GM21423 (cell line): ENCODE measurements at regions not wholly inside any gene's neighbourhood (a gene's known extent, or its start where the extent isn't known, plus 50 kb on each side); places are given as distances from the start of the nearest gene placed in this dataset.
"Not testable (repeated sequence)": the region's sequence is repeated elsewhere in the genome, so short reads cannot be mapped to it uniquely, and the experiment has no call there.

ENCODE experiments used
- ATAC-seq: cut with Tn5 transposase; IDR thresholded peaks from one replicate; pipeline ENCODE4 v1.9.1; 2021; ENCODE audit warnings: mild to moderate bottlenecking, moderate library complexity; ENCODE audit not compliant: unreplicated experiment

DNA sequence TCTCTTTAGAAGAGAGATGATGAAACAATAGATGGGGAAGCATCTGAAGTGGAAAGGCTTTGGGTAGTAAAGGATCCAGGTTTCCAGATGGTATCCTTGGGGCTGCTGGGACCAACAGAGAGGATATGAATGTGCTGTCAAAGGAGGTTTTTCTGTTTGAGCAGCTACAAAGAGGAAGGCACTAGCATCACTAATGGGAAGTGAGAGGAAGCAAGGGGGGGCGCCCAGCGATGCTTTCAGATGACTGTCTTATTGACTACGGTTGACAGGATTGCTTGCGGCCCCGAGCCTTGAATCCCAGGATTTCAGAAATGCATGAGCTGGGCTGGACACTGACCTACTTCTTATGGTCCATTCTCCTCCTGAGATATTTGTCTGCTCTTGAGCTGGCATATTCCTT lies 103.8 kb upstream of the GALNT15 start:
- ATAC-seq, result no peak

DNA sequence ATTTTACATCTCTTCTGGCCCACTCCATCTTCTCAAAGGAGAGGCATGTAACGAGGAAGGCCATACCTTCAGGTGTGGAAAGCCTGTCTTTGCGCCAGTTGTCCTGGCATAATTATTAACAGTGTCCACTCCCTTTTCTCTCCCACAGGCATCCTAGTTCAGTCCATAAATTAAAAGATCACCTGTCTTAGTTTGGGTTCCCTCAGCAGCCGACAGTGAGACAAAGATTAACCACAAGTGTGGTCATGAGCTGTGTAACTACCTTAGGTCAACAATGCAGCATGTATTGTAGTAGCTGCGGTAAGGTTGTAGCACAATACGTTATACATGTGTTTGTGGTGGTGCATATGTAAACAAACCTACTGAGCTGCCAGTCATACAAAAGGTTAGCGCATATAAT lies 103.3 kb upstream of the GALNT15 start:
- no peak for ATAC-seq

DNA sequence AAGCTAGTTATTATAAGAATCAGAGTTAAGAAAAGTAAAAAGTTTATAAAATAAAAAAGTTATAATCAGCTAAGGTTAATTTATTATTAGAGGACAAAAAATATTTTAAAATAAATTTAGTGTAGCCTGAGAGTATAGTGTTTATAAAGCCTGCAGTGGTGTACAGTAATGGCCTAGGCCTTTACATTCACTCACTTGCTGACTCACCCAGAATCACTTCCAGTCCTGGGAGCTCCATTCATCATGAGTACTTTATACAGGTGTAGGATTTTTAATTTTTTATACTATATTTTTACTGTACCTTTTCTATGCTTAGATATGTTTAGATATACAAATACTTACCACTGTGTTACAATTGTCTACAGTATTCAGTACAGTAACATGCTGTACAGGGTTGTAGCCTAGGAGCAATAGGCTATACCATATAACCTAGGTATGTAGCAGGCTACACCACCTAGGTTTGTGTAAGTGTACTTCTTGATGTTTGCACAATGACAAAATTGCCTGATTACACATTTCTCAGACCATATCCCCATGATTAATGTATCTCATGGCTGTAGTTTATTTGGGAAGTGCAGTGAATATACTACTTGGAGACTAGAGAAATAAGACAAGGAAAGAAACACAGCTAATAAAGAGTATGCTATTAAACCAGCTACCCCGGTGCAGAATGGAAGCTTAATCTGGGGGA lies 101.9 kb upstream of the GALNT15 start:
- no peak for ATAC-seq

DNA sequence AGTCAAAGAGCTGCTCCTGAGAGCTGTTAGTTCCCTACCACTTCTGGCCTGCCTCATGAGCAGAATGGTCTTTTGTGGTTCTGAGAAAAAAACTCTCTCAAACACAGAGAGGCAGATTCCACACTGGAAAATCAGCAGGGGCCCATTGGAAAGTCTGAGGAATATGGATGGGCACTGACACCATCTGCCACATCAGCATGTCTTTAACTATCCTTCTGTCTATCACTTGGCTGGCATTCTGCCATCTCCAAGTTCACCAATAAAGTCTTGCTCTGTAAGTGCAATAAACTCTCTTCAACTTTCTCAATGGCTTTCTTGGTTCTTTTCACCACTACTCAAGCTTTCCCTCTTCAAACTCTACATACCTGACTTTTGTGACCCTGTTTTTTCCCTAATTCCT lies 101.3 kb upstream of the GALNT15 start:
- no peak for ATAC-seq

DNA sequence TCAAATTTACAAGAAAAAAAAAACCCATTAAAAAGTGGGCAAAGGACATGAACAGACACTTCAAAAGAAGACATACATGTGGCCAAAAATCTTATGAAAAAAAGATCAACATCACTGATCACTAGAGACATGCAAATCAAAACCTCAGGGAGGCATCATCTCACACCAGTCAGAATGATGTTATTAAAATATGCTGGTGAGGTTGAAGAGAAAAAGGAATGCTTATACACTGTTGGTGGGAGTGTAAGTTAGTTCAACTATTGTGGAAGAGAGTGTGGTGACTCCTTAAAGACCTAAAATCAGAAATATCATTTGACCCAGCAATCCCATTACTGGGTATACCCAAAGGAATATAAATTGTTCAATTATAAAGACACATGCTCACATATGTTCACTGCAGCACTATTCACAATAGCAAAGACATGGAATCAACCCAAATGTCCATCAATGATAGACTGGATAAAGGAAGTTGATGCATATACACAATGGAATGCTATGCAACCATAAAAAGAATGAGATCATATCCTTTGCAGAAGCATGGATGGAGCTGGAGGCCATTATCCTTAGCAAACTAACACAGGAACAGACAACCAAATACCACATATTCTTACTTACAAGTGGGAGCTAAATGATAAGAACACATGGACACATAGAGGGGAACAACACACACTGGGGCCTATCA lies 100.3 kb upstream of the GALNT15 start:
- ATAC-seq, result not testable (repeated sequence)

DNA sequence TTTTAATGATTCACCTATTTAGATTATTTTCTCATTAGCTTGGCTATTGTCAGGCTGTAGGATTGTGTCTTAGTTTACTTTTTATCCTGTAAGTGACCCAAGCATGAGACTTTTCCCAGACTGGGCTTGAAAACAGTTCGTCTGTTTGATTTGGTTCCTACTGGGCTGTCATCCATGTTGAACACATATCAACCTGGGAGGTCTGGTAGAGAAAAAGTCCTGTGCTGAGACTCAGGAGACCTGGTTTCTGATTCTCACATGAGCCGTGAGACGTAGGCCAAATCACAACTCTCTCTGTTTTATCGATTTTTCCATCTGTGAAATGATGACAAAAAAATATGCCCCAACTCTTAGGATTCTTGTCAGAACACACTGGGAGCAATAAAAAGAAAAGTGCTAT lies 98.8 kb upstream of the GALNT15 start:
- no peak for ATAC-seq

DNA sequence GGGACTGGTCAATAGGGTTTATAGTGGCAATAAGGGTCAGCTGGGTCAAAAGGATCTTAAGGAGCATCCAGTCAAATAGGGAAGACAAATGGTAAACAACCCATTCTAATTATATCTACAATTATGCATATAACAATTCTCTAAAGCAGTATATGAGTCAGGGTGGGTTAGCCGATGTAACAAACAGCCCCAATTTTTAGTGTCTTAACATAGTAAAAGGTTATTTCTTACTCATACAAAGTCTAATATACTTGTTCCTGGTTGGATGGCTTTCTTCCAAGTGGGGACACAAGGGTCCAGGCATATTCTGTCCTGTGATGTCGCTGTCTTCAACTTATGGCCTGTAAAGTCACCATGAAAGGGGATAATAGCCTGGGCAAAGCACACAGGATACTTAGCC lies 97.9 kb upstream of the GALNT15 start:
- no peak for ATAC-seq

DNA sequence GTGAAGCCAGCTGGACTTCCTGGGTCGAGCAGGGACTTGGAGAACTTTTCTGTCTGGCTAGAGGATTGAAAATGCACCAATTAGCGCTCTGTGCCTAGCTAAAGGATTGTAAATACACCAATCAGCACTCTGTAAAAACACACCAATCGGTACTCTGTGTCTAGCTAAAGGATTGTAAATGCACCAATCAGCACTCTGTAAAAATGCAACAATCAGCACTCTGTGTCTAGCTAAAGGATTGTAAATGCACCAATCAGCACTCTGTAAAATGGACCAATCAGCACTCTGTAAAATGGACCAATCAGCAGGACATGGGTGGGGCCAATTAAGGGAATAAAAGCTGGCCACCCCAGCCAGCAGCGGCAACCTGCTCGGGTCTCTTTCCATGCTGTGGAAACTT lies 97.3 kb upstream of the GALNT15 start:
- not testable (repeated sequence) for ATAC-seq

DNA sequence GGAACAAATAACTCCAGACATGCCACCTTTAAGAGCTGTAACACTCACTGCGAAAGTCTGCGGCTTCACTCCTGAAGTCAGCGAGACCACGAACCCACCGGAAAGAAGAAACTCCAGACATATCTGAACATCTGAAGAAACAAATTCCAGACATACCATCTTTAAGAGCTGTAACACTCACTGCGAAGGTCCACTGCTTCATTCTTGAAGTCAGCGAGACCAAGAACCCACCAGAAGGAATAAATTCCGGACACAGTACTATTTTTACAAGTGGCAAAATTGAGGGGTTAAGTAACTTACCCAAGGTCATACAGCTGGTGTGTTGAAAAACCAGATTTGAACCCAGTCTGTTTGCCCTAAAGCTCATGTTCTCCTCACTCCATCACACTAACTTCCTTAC lies 96.8 kb upstream of the GALNT15 start:
- ATAC-seq, result not testable (repeated sequence)

DNA sequence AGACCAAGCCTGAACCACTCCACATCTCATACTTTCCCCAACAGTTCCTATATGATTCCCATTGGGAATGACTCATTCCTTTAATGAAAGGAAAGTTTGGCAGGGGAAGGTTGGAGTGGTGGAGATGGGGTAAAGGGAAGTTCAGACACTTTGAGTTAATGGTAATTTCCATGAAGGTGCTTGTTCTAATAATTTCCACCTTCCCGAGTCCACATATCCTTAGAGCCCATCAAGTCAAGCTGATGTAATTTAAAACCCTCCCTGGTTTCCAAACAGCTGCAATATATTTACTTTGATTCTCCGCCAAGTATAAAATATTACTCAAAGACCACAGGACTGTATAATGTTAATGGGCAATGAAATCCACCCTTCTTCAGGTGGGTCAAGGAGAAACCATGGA lies 95.0 kb upstream of the GALNT15 start:
- no peak for ATAC-seq

DNA sequence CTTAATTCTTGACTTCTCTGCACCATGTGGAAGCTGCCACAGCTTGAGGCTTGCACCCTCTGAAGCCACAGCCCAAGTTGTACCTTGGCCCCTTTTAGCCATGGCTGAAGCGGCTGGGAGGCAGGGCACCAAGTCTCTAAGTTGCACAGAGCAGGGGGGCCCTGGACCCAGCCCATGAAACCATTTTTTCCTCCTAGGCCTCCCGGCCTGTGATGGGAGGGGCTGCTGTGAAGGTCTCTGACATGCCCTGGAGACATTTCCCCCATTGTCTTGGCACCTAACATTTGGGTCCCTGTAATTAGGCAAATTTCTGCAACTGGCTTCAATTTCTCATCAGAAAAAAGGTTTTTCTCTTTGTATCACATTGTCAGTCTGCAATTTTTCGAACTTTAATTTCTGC lies 92.8 kb upstream of the GALNT15 start:
- no peak for ATAC-seq

DNA sequence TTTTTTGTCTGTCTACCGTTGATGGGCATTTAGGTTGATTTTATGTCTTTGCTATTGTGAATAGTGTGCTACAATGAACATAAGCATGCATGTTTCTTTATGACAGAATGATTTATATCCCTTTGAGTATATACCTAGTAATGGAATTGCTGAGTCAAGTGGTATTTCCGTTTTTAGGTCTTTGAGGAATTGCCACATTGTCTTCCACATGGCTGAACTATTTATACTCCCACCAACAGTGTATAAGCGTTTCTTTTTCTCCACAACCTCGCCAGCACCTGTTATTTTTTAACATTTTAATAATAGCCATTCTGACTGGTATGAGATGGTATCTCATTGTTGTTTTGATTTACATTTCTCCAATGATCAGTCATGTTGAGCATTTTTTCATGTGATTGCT lies 89.6 kb upstream of the GALNT15 start:
- no peak for ATAC-seq

DNA sequence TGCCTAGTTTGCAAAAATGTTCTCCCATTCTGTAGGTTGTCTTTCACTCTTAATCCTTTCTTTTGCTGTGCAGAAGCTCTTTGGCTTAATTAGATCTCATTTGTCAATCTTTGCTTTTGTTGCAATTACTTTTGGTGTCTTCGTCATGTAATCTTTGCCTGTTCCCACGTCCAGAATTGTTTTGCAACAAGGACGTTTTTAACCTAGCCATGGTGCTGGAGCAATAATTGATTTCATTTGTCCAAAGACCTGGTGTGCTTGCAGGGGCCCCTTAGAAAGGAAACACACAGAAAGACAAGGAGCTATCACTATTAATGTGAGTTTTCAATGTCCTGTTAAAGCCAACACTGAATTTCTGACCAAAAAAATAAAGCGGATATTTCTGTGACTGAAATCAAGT lies 89.1 kb upstream of the GALNT15 start:
- ATAC-seq, result no peak

DNA sequence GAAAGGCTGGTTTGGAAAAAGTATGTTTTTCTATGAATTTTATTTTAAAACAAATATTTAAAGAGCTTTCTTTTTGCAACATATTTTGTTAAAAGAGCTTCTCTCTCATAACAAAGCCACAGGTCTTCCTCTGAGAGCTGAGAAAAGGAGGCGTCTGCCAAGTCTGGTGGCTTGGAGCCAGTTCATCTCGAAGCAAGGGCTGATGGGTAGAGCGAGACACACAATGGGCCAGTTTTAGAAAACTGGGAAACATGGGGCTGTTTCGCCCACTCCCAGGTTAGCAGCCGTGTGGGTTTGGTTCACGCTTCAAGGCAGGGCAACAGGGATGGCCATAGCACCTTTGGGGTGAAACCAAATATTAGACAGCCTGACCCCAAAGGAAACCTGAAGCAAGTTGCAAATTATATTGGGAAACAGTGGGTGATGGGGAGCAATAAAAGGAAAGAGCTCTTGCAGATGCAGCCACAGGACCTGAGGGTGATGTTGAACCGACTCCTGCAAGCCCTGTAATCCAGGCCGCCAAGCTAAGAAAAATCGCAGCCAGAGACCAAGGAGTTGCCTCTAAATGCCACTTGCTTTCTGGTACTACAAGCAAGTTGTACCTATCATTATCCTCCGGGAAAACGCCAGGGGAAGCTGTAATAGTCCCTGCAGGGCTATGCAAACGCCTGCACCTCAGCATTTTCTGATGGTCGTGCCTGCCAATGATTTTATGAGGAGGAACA lies 88.4 kb upstream of the GALNT15 start:
- ATAC-seq, result no peak

DNA sequence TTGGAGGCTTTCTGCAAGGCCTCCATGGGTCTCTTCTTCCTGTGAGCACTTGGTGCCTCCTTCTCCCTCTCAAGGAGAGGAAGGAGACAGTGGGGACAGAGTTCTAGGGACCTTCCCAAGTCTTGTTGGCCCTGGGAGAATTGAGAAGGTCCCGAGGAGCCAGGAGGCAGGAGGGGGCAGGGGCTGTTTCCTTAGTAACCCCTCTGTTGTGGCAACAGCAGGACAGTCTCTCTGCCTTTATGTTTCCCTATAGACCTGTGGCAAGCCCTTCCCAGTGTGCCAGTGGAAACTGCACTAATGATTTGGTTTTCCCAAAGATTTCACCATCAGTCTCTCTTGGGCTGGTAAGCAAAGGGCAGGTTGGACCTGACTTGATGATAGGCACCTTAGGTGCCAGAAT lies 87.8 kb upstream of the GALNT15 start:
- ATAC-seq, result no peak

DNA sequence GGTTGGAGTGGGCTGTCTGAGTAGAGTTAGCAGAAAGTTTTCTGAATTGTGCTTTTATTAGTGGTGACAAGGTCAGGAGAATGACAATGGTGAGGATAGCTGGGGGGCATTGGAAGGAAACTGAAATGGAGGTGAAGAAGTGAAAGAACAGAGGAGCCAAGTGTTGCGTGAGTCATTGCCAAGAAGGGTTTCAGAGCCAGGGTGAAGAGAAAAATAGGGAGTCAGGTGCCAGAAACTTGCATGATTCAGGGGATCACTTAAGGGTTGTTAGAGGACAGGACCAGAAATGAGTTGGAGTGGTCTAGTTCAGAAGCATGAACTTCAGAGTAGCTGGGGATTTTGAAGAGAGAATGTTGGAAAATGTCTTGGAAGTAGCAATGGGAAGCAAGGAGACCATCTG lies 86.0 kb upstream of the GALNT15 start:
- no peak for ATAC-seq

DNA sequence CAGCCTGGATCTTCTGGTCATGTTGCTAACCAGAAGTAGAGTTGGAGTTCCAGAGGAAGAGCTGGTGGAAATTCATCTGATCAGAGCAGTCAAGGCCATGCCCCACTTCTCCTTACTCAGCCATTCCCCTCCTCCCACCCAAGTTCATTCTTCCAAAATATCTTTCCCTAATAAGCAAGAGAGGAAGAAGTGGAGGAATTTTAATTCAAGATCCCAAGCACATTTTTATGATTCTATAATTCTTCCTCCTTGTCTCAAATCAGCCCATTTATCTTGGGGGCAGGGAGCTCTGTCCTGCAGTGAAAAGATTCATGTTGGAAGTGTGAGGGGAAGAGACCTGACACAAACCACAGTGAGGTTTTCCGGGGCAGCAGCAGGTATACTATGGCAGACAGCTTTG lies 85.0 kb upstream of the GALNT15 start:
- no peak for ATAC-seq

DNA sequence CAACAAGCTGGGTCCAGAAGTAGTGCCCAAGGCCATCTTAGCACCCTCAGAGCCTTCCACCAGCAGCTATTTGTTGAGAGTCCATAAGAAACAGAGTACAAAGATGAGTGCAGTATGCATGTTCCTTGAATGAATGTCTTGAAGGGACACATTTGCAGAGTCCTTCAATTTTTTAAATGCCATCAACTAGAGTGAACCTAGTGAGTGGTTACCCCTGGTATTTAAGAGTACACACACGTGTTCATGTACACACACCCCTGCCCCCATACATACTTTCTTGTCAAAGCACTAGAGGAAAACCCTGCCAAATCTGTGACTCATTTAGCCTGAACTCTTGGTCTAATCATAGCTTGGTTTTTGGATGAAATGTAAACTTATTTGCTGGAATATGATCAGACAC lies 84.5 kb upstream of the GALNT15 start:
- ATAC-seq, result no peak

DNA sequence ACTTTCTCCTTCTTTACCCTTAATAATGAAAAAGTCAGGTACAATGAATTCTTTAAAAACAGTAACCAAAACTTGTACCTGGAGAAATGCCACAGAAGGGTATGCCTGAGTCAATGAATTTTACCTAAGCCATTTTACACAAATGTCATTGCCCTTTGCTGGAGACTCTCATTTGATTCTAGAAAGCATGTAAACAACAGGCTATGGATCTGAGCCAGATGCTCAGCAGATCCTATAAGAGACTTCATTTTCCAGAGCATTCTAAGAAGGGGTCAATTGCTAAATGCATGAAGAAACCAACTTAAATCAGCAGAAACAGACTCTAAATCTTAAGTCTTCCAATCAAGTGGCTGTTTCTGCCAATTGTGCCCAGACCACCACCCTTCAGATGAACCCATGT lies 83.8 kb upstream of the GALNT15 start:
- no peak for ATAC-seq

DNA sequence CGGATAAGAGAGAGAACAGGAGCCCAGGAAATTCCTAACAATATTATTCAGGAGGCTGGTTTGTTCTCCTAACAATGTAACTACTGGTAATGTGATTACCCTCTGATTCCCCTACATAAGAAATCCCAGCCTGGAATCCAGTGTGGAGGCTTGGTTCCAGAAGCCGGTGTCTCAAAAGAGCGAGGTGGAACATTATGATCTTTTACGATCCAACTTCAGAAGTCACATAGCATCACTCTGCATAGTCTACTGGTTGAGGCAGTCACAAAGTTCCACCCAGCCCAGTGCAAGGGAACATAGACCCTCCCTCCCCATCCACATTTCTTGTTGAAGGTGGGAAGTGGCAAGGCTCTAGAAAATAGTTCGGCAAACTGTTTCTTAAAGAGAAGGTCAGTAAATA lies 81.6 kb upstream of the GALNT15 start:
- ATAC-seq, result no peak

DNA sequence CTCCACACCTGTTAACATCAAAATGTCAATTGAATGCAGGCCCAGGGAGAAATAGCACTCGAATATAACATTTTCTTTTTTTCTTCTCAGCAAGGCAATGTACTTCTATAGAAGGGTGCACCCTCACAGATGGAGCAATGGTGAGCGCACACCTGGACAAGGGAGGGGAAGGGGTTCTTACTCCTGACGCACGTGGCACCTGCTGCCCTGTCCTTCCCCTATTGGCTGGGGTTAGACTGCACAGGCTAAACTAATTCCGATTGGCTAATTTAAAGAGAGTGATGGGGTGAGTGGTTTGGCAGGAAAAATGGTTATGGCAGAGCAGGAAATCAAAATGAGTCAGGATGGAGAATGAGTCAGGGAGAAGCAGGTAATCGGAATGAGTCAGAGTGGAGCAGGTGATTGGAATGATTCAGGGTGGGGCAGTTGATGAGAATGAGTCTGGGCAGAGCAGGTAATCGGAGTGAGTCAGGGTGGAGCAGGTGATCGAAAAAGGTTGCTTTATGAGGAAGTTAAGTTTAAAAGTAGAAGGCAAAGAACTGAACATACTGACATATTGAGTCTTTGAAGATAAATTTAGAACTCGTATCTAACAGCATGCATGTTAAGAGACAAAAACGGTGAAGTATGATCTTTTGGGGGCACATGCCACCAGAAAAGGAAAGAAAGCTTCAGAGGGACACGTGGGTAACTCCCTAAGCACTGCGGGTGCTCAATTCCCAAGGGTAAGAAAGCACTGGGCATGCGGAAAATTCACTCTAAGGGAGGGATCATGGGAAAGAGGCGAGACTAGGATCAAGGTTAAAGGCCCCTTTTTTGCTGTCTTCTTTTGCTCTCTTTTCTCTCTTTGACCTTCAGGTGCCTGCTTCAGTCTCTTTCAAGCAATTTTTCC lies 72.9 kb upstream of the GALNT15 start:
- ATAC-seq, result no peak
